ENCODE measurements at regions not wholly inside any gene's neighbourhood (a gene's known extent, or its start where the extent isn't known, plus 50 kb on each side); places are given as distances from the start of the nearest gene placed in this dataset.

DNA sequence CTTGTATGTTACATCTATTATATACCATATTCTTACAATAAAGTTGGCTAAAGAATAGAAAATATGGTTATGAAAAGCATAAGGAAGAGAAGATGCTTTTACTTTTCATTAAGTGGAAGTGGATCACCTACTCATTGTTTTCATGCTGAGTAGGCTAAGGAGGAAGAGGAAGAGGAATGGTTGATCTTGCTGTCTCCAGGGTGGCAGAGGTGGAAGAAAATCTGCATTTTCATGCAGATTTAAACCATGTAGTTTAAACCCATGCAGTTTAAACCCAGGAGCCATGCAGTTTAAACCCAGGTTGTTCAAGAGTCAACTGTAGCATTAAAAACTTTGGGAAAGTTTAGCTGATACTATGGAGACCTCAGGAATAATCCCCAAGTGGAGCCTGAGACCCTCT lies 214.8 kb upstream of the NAALADL2 start:
- no peaks in the 10 kb centered on the region for H3K9me3 ChIP-seq (ENCODE audit: control insufficient read depth in 4 of 4, low read length in 3 of 4)
- H3K4me1 ChIP-seq (ENCODE audit: control insufficient read depth in 4 of 4, insufficient read depth in 4 of 4, low read length in 3 of 4) = no peaks in the 10 kb centered on the region
- no peak overlapping the region for H3K9ac ChIP-seq (ENCODE audit: low read depth in 1 of 2, low read length in 2 of 2)
- no peaks in the 10 kb centered on the region for H3K27me3 ChIP-seq (ENCODE audit: control insufficient read depth in 4 of 4, insufficient read depth in 4 of 4, low read length in 3 of 4)
- no peaks in the 10 kb centered on the region for H3K36me3 ChIP-seq (ENCODE audit: control insufficient read depth in 4 of 4, insufficient read depth in 3 of 4, low read depth in 1 of 4, low read length in 3 of 4)
- H3K27ac ChIP-seq (ENCODE audit: low read depth in 1 of 2, low read length in 2 of 2) = no peak overlapping the region
- H3K4me3 ChIP-seq (ENCODE audit: low read depth in 1 of 3, low read length in 3 of 3) = no peak overlapping the region
- DNase-seq (ENCODE audit: low spot score) = no peak
- TF ChIP-seq TAF1 (conservative IDR thresholded peaks at IDR 0.05) (no peak), JUND (IDR thresholded peaks at IDR 0.05) (no peak), YY1 (IDR thresholded peaks at IDR 0.05) (no peak), HNF4A (conservative IDR thresholded peaks at IDR 0.05) (no peak), NR2F2 (IDR thresholded peaks at IDR 0.05) (no peak), SP1 (IDR thresholded peaks at IDR 0.05) (no peak), GABPA (IDR thresholded peaks at IDR 0.05 in 1 of 2, conservative IDR thresholded peaks at IDR 0.05 in 1 of 2) (no peak), HNF4G (IDR thresholded peaks at IDR 0.05) (no peak), FOXA1 (IDR thresholded peaks at IDR 0.05) (no peak), RXRA (IDR thresholded peaks at IDR 0.05) (no peak)
- TF ChIP-seq, protein P1, sequence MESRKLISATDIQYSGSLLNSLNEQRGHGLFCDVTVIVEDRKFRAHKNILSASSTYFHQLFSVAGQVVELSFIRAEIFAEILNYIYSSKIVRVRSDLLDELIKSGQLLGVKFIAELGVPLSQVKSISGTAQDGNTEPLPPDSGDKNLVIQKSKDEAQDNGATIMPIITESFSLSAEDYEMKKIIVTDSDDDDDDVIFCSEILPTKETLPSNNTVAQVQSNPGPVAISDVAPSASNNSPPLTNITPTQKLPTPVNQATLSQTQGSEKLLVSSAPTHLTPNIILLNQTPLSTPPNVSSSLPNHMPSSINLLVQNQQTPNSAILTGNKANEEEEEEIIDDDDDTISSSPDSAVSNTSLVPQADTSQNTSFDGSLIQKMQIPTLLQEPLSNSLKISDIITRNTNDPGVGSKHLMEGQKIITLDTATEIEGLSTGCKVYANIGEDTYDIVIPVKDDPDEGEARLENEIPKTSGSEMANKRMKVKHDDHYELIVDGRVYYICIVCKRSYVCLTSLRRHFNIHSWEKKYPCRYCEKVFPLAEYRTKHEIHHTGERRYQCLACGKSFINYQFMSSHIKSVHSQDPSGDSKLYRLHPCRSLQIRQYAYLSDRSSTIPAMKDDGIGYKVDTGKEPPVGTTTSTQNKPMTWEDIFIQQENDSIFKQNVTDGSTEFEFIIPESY (IDR thresholded peaks at IDR 0.05) = no peak
- TF ChIP-seq, protein P2, sequence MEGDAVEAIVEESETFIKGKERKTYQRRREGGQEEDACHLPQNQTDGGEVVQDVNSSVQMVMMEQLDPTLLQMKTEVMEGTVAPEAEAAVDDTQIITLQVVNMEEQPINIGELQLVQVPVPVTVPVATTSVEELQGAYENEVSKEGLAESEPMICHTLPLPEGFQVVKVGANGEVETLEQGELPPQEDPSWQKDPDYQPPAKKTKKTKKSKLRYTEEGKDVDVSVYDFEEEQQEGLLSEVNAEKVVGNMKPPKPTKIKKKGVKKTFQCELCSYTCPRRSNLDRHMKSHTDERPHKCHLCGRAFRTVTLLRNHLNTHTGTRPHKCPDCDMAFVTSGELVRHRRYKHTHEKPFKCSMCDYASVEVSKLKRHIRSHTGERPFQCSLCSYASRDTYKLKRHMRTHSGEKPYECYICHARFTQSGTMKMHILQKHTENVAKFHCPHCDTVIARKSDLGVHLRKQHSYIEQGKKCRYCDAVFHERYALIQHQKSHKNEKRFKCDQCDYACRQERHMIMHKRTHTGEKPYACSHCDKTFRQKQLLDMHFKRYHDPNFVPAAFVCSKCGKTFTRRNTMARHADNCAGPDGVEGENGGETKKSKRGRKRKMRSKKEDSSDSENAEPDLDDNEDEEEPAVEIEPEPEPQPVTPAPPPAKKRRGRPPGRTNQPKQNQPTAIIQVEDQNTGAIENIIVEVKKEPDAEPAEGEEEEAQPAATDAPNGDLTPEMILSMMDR (IDR thresholded peaks at IDR 0.05; ENCODE audit: low read depth, low read length, missing input control) = no peak
- TF ChIP-seq, protein P3, sequence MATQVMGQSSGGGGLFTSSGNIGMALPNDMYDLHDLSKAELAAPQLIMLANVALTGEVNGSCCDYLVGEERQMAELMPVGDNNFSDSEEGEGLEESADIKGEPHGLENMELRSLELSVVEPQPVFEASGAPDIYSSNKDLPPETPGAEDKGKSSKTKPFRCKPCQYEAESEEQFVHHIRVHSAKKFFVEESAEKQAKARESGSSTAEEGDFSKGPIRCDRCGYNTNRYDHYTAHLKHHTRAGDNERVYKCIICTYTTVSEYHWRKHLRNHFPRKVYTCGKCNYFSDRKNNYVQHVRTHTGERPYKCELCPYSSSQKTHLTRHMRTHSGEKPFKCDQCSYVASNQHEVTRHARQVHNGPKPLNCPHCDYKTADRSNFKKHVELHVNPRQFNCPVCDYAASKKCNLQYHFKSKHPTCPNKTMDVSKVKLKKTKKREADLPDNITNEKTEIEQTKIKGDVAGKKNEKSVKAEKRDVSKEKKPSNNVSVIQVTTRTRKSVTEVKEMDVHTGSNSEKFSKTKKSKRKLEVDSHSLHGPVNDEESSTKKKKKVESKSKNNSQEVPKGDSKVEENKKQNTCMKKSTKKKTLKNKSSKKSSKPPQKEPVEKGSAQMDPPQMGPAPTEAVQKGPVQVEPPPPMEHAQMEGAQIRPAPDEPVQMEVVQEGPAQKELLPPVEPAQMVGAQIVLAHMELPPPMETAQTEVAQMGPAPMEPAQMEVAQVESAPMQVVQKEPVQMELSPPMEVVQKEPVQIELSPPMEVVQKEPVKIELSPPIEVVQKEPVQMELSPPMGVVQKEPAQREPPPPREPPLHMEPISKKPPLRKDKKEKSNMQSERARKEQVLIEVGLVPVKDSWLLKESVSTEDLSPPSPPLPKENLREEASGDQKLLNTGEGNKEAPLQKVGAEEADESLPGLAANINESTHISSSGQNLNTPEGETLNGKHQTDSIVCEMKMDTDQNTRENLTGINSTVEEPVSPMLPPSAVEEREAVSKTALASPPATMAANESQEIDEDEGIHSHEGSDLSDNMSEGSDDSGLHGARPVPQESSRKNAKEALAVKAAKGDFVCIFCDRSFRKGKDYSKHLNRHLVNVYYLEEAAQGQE (IDR thresholded peaks at IDR 0.05) = no peak
- TF ChIP-seq, protein P4, sequence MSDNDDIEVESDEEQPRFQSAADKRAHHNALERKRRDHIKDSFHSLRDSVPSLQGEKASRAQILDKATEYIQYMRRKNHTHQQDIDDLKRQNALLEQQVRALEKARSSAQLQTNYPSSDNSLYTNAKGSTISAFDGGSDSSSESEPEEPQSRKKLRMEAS (IDR thresholded peaks at IDR 0.05) = no peak

DNA sequence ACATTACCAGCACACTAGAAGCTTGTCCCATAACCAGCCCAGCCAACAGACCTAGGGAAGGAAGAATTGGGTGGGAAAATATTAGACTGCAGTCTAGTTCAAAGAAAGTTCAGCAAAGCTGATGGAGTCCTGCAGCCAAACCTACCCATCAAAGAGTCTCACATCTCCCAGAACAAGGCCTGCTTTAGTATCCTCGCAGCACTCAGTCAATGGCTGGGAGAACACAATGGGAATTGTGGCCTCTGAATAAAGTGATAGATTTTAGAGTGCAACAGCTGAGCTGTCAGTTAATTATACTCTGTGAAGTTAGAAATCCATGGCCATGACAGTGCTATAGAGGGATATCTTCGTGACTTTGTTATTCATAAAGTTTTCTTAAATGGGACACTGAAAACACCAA lies 207.2 kb upstream of the NAALADL2 start:
- WGBS = 91% methylated on average over 2 of the region's 2 CpGs
- H3K9ac ChIP-seq (ENCODE audit: low read depth in 1 of 2, low read length in 2 of 2) = no peak overlapping the region
- no peak overlapping the region for H3K27ac ChIP-seq (ENCODE audit: low read depth in 1 of 2, low read length in 2 of 2)
- no peak overlapping the region for H3K4me3 ChIP-seq (ENCODE audit: low read depth in 1 of 3, low read length in 3 of 3)
- H3K36me3 ChIP-seq (ENCODE audit: control insufficient read depth in 4 of 4, insufficient read depth in 3 of 4, low read depth in 1 of 4, low read length in 3 of 4) = no peaks in the 10 kb centered on the region
- TF ChIP-seq SP1 (IDR thresholded peaks at IDR 0.05) (no peak), HNF4A (conservative IDR thresholded peaks at IDR 0.05) (no peak), FOXA2 (IDR thresholded peaks at IDR 0.05) (no peak), FOXA1 (IDR thresholded peaks at IDR 0.05) (no peak)
- no peaks in the 10 kb centered on the region for H3K27me3 ChIP-seq (ENCODE audit: control insufficient read depth in 4 of 4, insufficient read depth in 4 of 4, low read length in 3 of 4)
- no peaks in the 10 kb centered on the region for H3K4me1 ChIP-seq (ENCODE audit: control insufficient read depth in 4 of 4, insufficient read depth in 4 of 4, low read length in 3 of 4)
- no peaks in the 10 kb centered on the region for H3K9me3 ChIP-seq (ENCODE audit: control insufficient read depth in 4 of 4, low read length in 3 of 4)
- no peak for DNase-seq (ENCODE audit: low spot score)
